HG03520 (cell line): ENCODE measurements at regions not wholly inside any gene's neighbourhood (a gene's known extent, or its start where the extent isn't known, plus 50 kb on each side); places are given as distances from the start of the nearest gene placed in this dataset.
A peak's percentile ranks its signal among the peaks of the same experiment; 100 is the strongest.
"Not testable (repeated sequence)": the region's sequence is repeated elsewhere in the genome, so short reads cannot be mapped to it uniquely, and the experiment has no call there.

Experiments
- ATAC-seq: cut with Tn5 transposase; IDR thresholded peaks from one replicate; pipeline ENCODE4 v1.9.1; 2021; ENCODE audit warnings: mild to moderate bottlenecking, moderate library complexity; ENCODE audit not compliant: unreplicated experiment

GRCh38 chr20:28562510-28562898, 2695.0 kb upstream of the DEFB115 start:
- no peak for ATAC-seq

GRCh38 chr20:28562899-28563521, 2694.5 kb upstream of the DEFB115 start:
- not testable (repeated sequence) for ATAC-seq

GRCh38 chr20:28564024-28564423, 2693.4 kb upstream of the DEFB115 start:
- ATAC-seq = not testable (repeated sequence)

GRCh38 chr20:28564688-28565463, 2692.6 kb upstream of the DEFB115 start:
- ATAC-seq = not testable (repeated sequence)

GRCh38 chr20:28575991-28576390, 2681.5 kb upstream of the DEFB115 start:
- ATAC-seq = not testable (repeated sequence)

GRCh38 chr20:28591680-28592079, 2665.8 kb upstream of the DEFB115 start:
- not testable (repeated sequence) for ATAC-seq

GRCh38 chr20:28593383-28593782, 2664.1 kb upstream of the DEFB115 start:
- not testable (repeated sequence) for ATAC-seq

- ATAC-seq = not testable (repeated sequence)
Measured at GRCh38 chr20:28594476-28594875, 2663.0 kb upstream of the DEFB115 start.

GRCh38 chr20:28602006-28602402, 2655.5 kb upstream of the DEFB115 start:
- not testable (repeated sequence) for ATAC-seq

- peak; percentile 99 for ATAC-seq
Measured at GRCh38 chr20:28602403-28603217, 2654.9 kb upstream of the DEFB115 start.

GRCh38 chr20:28603218-28603577, 2654.3 kb upstream of the DEFB115 start:
- ATAC-seq = not testable (repeated sequence)

- no peak for ATAC-seq
Measured at GRCh38 chr20:28616354-28616753, 2641.1 kb upstream of the DEFB115 start.

GRCh38 chr20:28619956-28620651, 2637.4 kb upstream of the DEFB115 start:
- ATAC-seq = not testable (repeated sequence)

- not testable (repeated sequence) for ATAC-seq
Measured at GRCh38 chr20:28625112-28625511, 2632.4 kb upstream of the DEFB115 start.

- ATAC-seq = not testable (repeated sequence)
Measured at GRCh38 chr20:28640831-28641230, 2616.6 kb upstream of the DEFB115 start.
